K562 (cell line): ENCODE measurements at regions not wholly inside any gene's neighbourhood (a gene's known extent, or its start where the extent isn't known, plus 50 kb on each side); places are given as distances from the start of the nearest gene placed in this dataset.

Experiments
- ATAC-seq: fragments of 200-7000 bp; cut with Tn5 transposase; 3 replicates; pipeline ENCODE4 v1.9.1; 2020; ENCODE audit warnings: moderate library complexity
- BruUV-seq: library from RNA; stranded (reverse); fragments of 400-500 nt; replicated peaks from 2 replicates; lab custom pipeline; 2021; lab: Mats Ljungman, UMichigan
- CTCF ChIA-PET: fragments of 300-600 bp; formaldehyde crosslinking; extraction: SDS; loops from one replicate; lab custom pipeline; 2021; ENCODE audit warnings: low intra/inter-chr PET ratio; lab: Yijun Ruan, JAX
- POLR2A ChIA-PET: fragments of 300-600, 350-650 bp; sonication (Branson Sonifier 250); formaldehyde crosslinking; extraction: SDS; loops from one replicate; lab custom pipeline; 2021; ENCODE audit warnings: antibody characterized with exemption, inconsistent platforms; lab: Yijun Ruan, JAX
- DNase-seq, 4 experiments: peaks; one replicate each; pipeline versions ENCODE4 v3.0.0 to v3.0.0-alpha.2; 2011 to 2018; ENCODE audit warnings: low spot score in 3 of 4, mixed read lengths in 3 of 4; ENCODE audit errors: extremely low read depth in 1 of 4
- FAIRE-seq: peaks from 2 replicates; lab custom pipeline; 2011; peaks lifted over from hg19 to GRCh38; lab: Jason Lieb, UNC
- H2AFZ ChIP-seq: 2 replicates; pipeline ENCODE4 v1.6.0; 2011; ENCODE audit warnings: low read depth, low read length, control low read depth, inconsistent platforms
- H3K27ac ChIP-seq: fragments of 200-600 bp; 3 replicates; pipeline ENCODE4 v1.8.0; 2011; ENCODE audit warnings: low read depth, mild to moderate bottlenecking, control low read depth, inconsistent platforms, low read length, moderate library complexity, mixed read lengths; ENCODE audit errors: extremely low read depth
- H3K27me3 ChIP-seq, 2 experiments: fragments of 300-600 bp in 1 of 2; 2 replicates in 1 of 2; 3 replicates in 1 of 2; pipeline versions ENCODE4 v1.6.0 to v1.8.0; 2011; ENCODE audit warnings: inconsistent platforms in 2 of 2, low read length in 2 of 2, mild to moderate bottlenecking in 1 of 2, mixed read lengths in 1 of 2, moderate library complexity in 1 of 2; ENCODE audit not compliant: control insufficient read depth in 2 of 2, insufficient read depth in 2 of 2
- H3K36me3 ChIP-seq: fragments of 300-600 bp; 3 replicates; pipeline ENCODE4 v1.8.0; 2011; ENCODE audit warnings: mild to moderate bottlenecking, low read length, inconsistent platforms; ENCODE audit not compliant: control insufficient read depth, insufficient read depth
- H3K4me1 ChIP-seq, 2 experiments: fragments of 200-600 bp in 1 of 2; replicated peaks in 1 of 2; 2 replicates in 1 of 2; 3 replicates in 1 of 2; pipeline versions ENCODE4 v1.5.1 to v1.8.0; 2011; ENCODE audit warnings: inconsistent platforms in 2 of 2, low read length in 2 of 2, mild to moderate bottlenecking in 1 of 2, mixed read lengths in 1 of 2, moderate library complexity in 1 of 2; ENCODE audit not compliant: control insufficient read depth in 2 of 2, insufficient read depth in 2 of 2
- H3K4me2 ChIP-seq: 2 replicates; pipeline ENCODE4 v1.6.1; 2011; ENCODE audit warnings: low read length, control low read depth, inconsistent platforms, mixed read lengths; ENCODE audit not compliant: insufficient read depth
- H3K4me3 ChIP-seq: fragments of 200-600 bp; sonication (generic), shearing (Covaris generic); 2 replicates; pipeline ENCODE4 v1.5.1; 2016; ENCODE audit warnings: control low read depth, inconsistent platforms
- H3K79me2 ChIP-seq: fragments of 200-600 bp; 3 replicates; pipeline ENCODE4 v1.8.0; 2011; ENCODE audit warnings: low read length, inconsistent platforms; ENCODE audit not compliant: control insufficient read depth, insufficient read depth
- H3K9ac ChIP-seq, 2 experiments: 2 replicates each; pipeline versions ENCODE4 v1.6.0 to v1.6.1; 2011; ENCODE audit warnings: low read depth in 2 of 2, low read length in 2 of 2, control low read depth in 1 of 2, inconsistent platforms in 1 of 2, mild to moderate bottlenecking in 1 of 2, mixed read lengths in 1 of 2; ENCODE audit not compliant: insufficient read depth in 1 of 2
- H3K9me1 ChIP-seq: one replicate; pipeline ENCODE4 v1.6.0; 2011; ENCODE audit warnings: inconsistent platforms, mild to moderate bottlenecking, low read length, moderate library complexity; ENCODE audit not compliant: control insufficient read depth, insufficient read depth
- H3K9me3 ChIP-seq: replicated peaks from 2 replicates; pipeline ENCODE4 v1.5.1; 2011; ENCODE audit warnings: low read depth, low read length, inconsistent platforms; ENCODE audit not compliant: control insufficient read depth, insufficient read depth
- H4K20me1 ChIP-seq: replicated peaks from 2 replicates; pipeline ENCODE4 v1.6.1; 2011; ENCODE audit warnings: low read length, inconsistent platforms, mixed read lengths; ENCODE audit not compliant: control insufficient read depth, insufficient read depth
- BMI1 ChIP-seq: fragments of 150-350 bp; IDR thresholded peaks from 2 replicates; pipeline ENCODE4 v1.6.1; 2014; ENCODE audit warnings: low read length
- HMG20A ChIP-seq: fragments of 450-650 bp; formaldehyde crosslinking; conservative IDR thresholded peaks from 2 replicates; pipeline ENCODE4 v1.4.0; 2020; ENCODE audit warnings: mild to moderate bottlenecking, mixed read lengths
- PML ChIP-seq: IDR thresholded peaks from 2 replicates; pipeline ENCODE4 v1.6.1; 2012; ENCODE audit warnings: low read length, inconsistent platforms
- POU5F1 ChIP-seq: fragments of 150-350 bp; IDR thresholded peaks from 2 replicates; pipeline ENCODE4 v1.6.1; 2014; ENCODE audit warnings: borderline replicate concordance, low read length, low read depth, mild to moderate bottlenecking; ENCODE audit not compliant: partially characterized antibody
- RFX1 ChIP-seq: fragments of 450-650 bp; IDR thresholded peaks from 2 replicates; pipeline ENCODE4 v1.6.1; 2016; ENCODE audit warnings: mild to moderate bottlenecking, moderate library complexity
- TEAD1 ChIP-seq, 2 experiments: fragments of 450-650 bp in 1 of 2; sonication (generic) in 1 of 2; formaldehyde crosslinking; IDR thresholded peaks; 2 replicates each; pipeline versions ENCODE4 v1.4.0 to v1.8.0; 2020 to 2022; ENCODE audit warnings: mild to moderate bottlenecking in 2 of 2, missing genetic modification reagents in 1 of 2
- ZFPM2 ChIP-seq: fragments of 250-450 bp; sonication (Bioruptor Pico); IDR thresholded peaks from 2 replicates; pipeline ENCODE4 v1.5.1; 2022; ENCODE audit warnings: mild to moderate bottlenecking
- ZNF431 ChIP-seq: sonication (generic); formaldehyde crosslinking; IDR thresholded peaks from 2 replicates; pipeline ENCODE4 v1.8.0; 2022; ENCODE audit warnings: mild to moderate bottlenecking, missing genetic modification reagents
- ZNF507 ChIP-seq: conservative IDR thresholded peaks from 2 replicates; pipeline ENCODE4 v1.6.1; 2017; ENCODE audit warnings: missing genetic modification characterization, missing compliant biosample characterization
- ZNF589 ChIP-seq: fragments of 200-800 bp; sonication (Bioruptor generic); IDR thresholded peaks from 2 replicates; pipeline ENCODE4 v1.6.1; 2016; ENCODE audit warnings: low read depth, missing genetic modification characterization, missing compliant biosample characterization
- WGBS: fragments of 100-300 bp; shearing (Covaris generic); methylation state at CpG from one replicate; pipeline ENCODE4 v1.1.6; 2016; ENCODE audit warnings: low coverage, mixed read lengths; ENCODE audit not compliant: insufficient coverage; ENCODE audit errors: missing lambda C conversion rate; 5-methylcytosine and 5-hydroxymethylcytosine counted together
- in situ Hi-C: fragments of 300-500 bp; cut with MboI; formaldehyde crosslinking; loops from 4 replicates; pipeline ENCODE4 v1.15.0; 2018; ENCODE audit warnings: inconsistent platforms, mixed read lengths
- intact Hi-C: fragments of 100-400 bp; cut with micrococcal nuclease; formaldehyde crosslinking; loops from 2 replicates; pipeline ENCODE4 v1.14.2; 2022
- TF ChIP-seq, protein P1 (sequence below): sonication (generic); formaldehyde crosslinking; IDR thresholded peaks from 2 replicates; pipeline ENCODE4 v1.8.0; 2022; ENCODE audit warnings: mild to moderate bottlenecking, missing genetic modification reagents
- TF ChIP-seq, protein P2 (sequence below), 2 experiments: IDR thresholded peaks; 2 replicates each; pipeline ENCODE4 v1.6.1; 2011; ENCODE audit warnings: borderline replicate concordance in 1 of 2, control low read depth in 1 of 2, low read depth in 1 of 2, low read length in 1 of 2, mild to moderate bottlenecking in 1 of 2, mixed read lengths in 1 of 2, moderate library complexity in 1 of 2; ENCODE audit not compliant: insufficient read depth in 1 of 2, insufficient read length in 1 of 2, poor library complexity in 1 of 2, severe bottlenecking in 1 of 2; ENCODE audit errors: extremely low read depth in 1 of 2
- TF ChIP-seq, protein P3 (sequence below): sonication (generic); formaldehyde crosslinking; IDR thresholded peaks from 2 replicates; pipeline ENCODE4 v1.8.0; 2022; ENCODE audit warnings: mild to moderate bottlenecking, low read depth, missing genetic modification reagents
- TF ChIP-seq, protein P4 (sequence below): sonication (generic); formaldehyde crosslinking; IDR thresholded peaks from 2 replicates; pipeline ENCODE4 v1.8.0; 2022; ENCODE audit warnings: missing genetic modification reagents, mild to moderate bottlenecking, borderline replicate concordance

DNA sequence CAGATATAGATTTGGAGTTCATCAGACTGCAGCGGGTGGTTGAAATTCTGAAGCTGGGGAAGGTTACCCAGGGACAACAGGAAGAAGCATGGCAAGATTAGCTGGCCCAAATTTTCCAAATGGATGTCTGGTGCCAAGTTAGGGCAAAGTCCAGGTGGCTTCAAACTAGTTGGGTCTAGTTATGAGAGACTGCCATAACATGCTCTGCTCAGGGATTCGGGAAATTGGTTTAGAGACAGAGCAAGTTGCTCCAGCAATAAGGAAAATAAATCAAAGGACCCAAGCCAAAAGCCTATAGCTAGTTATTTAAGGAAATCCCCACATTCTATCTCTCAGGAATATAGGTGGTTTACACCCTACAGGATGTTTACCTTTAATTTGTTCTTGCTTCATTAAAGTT is 125.7 kb upstream of the BTG1 start:
- POLR2A ChIA-PET, result interaction anchor here (2.0 kb wide), 1 partner anchor 10 kb away, joined by 9 read pairs; no protein-coding TSS in a partner anchor
- Histone ChIP-seq H3K27ac (no peak overlapping the region), H3K79me2 (no peaks in the 10 kb centered on the region), H3K4me2 (no peak overlapping the region), H3K36me3 (no peaks in the 10 kb centered on the region), H3K4me1 (no peaks in the 10 kb centered on the region), H3K4me3 (no peak overlapping the region), H3K9me3 (no peaks in the 10 kb centered on the region), H4K20me1 (no peaks in the 10 kb centered on the region), H3K27me3 (no peaks in the 10 kb centered on the region), H3K9me1 (no peaks in the 10 kb centered on the region), H3K9ac (no peak overlapping the region), H2AFZ (no peak overlapping the region)
- no TSS peak for BruUV-seq
- DNase-seq (no peak), FAIRE-seq (no peak), ATAC-seq (no peak)
- intact Hi-C loops, result no loop called here
- in situ Hi-C loops, result no loop called here
- WGBS, result 28% methylated on average over 2 of the region's 2 CpGs
- CTCF ChIA-PET, result no interaction called here
- TF ChIP-seq, protein P1, sequence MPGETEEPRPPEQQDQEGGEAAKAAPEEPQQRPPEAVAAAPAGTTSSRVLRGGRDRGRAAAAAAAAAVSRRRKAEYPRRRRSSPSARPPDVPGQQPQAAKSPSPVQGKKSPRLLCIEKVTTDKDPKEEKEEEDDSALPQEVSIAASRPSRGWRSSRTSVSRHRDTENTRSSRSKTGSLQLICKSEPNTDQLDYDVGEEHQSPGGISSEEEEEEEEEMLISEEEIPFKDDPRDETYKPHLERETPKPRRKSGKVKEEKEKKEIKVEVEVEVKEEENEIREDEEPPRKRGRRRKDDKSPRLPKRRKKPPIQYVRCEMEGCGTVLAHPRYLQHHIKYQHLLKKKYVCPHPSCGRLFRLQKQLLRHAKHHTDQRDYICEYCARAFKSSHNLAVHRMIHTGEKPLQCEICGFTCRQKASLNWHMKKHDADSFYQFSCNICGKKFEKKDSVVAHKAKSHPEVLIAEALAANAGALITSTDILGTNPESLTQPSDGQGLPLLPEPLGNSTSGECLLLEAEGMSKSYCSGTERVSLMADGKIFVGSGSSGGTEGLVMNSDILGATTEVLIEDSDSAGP (CRISPR knock-in tag), result no peak
- no peak for TF ChIP-seq BMI1
- TF ChIP-seq, protein P2, sequence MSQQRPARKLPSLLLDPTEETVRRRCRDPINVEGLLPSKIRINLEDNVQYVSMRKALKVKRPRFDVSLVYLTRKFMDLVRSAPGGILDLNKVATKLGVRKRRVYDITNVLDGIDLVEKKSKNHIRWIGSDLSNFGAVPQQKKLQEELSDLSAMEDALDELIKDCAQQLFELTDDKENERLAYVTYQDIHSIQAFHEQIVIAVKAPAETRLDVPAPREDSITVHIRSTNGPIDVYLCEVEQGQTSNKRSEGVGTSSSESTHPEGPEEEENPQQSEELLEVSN (IDR thresholded peaks at IDR 0.05; ENCODE audit: borderline replicate concordance in 1 of 2, extremely low read depth in 1 of 2, insufficient read depth in 1 of 2, insufficient read length in 1 of 2, low read depth in 1 of 2, low read length in 1 of 2, poor library complexity in 1 of 2, severe bottlenecking in 1 of 2), result no peak
- no peak for TF ChIP-seq HMG20A
- no peak for TF ChIP-seq RFX1
- TF ChIP-seq, protein P3, sequence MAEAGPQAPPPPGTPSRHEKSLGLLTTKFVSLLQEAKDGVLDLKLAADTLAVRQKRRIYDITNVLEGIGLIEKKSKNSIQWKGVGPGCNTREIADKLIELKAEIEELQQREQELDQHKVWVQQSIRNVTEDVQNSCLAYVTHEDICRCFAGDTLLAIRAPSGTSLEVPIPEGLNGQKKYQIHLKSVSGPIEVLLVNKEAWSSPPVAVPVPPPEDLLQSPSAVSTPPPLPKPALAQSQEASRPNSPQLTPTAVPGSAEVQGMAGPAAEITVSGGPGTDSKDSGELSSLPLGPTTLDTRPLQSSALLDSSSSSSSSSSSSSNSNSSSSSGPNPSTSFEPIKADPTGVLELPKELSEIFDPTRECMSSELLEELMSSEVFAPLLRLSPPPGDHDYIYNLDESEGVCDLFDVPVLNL (CRISPR knock-in tag), result no peak
- no peak for TF ChIP-seq ZFPM2
- no peak for TF ChIP-seq PML
- TF ChIP-seq TEAD1 (CRISPR knock-in tag; IDR thresholded peaks at IDR 0.05), result no peak
- no peak for TF ChIP-seq ZNF431 (CRISPR knock-in tag)
- TF ChIP-seq ZNF589 (CRISPR knock-in tag), result no peak
- TF ChIP-seq, protein P4, sequence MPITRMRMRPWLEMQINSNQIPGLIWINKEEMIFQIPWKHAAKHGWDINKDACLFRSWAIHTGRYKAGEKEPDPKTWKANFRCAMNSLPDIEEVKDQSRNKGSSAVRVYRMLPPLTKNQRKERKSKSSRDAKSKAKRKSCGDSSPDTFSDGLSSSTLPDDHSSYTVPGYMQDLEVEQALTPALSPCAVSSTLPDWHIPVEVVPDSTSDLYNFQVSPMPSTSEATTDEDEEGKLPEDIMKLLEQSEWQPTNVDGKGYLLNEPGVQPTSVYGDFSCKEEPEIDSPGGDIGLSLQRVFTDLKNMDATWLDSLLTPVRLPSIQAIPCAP (CRISPR knock-in tag), result no peak
- no peak for TF ChIP-seq ZNF507 (tag)
- no peak for TF ChIP-seq POU5F1
